ENCODE measurements at regions not wholly inside any gene's neighbourhood (a gene's known extent, or its start where the extent isn't known, plus 50 kb on each side); places are given as distances from the start of the nearest gene placed in this dataset.

DNA sequence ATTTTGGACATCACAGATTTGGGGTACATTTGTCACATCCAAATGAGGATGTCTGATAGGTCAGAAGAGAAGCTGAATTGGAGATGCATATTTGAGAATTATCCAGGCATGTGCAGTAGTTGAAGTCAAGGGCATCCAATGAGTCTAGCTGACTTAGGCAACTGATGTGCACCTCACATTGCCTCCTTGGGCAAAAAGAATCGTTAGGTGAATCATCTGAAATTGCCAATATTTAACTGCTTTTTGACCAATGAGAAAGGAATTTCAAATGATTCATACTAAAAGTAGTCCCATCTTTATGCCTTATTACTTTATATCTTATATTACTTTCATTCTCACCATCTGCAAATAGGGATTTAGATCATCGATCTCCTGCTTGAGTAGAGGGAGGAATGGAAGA is 117.7 kb downstream of the CD47 start:
- RAD21 ChIA-PET (ENCODE audit: unreplicated experiment): no interaction called here

More for the DNA sequence above, 117.7 kb downstream of the CD47 start:
- ATAC-seq (no peak), FAIRE-seq (no peak), DNase-seq (ENCODE audit: low read depth, low spot score) (no peak)
- intact Hi-C loops (cut with micrococcal nuclease; ENCODE audit: unreplicated experiment): no loop called here
- Histone ChIP-seq H3K27me3 (replicated peaks in 1 of 2; ENCODE audit: control insufficient read depth in 2 of 2, insufficient read depth in 2 of 2, low read length in 1 of 2) (no peaks in the 10 kb centered on the region), H3K36me3 (ENCODE audit: control insufficient read depth in 2 of 2, insufficient read depth in 2 of 2, low read length in 1 of 2) (no peaks in the 10 kb centered on the region), H3K79me2 (ENCODE audit: control insufficient read depth, insufficient read depth, low read length) (no peaks in the 10 kb centered on the region), H3K4me2 (ENCODE audit: control insufficient read depth, insufficient read depth) (no peak overlapping the region), H3K4me3 (no peak overlapping the region), H3K9ac (ENCODE audit: control insufficient read depth, insufficient read depth, low read length) (no peak overlapping the region), H4K20me1 (ENCODE audit: control insufficient read depth, insufficient read depth) (no peaks in the 10 kb centered on the region), H3K27ac (ENCODE audit: control insufficient read depth, insufficient read depth) (no peak overlapping the region), H3K9me3 (replicated peaks; ENCODE audit: control insufficient read depth, insufficient read depth, low read length) (no peaks in the 10 kb centered on the region), H2AFZ (ENCODE audit: control insufficient read depth, low read depth, low read length) (no peak overlapping the region), H3K4me1 (ENCODE audit: control insufficient read depth, insufficient read depth, low read length) (no peaks in the 10 kb centered on the region)
- 0% methylated on average over 2 of the region's 2 CpGs for WGBS (ENCODE audit: insufficient coverage, insufficient replicate concordance, low lambda C conversion rate, missing lambda C conversion rate)
- POLR2A ChIA-PET: no interaction called here
- BruUV-seq (replicated peaks): no TSS peak
- SMC1A ChIA-PET (ENCODE audit: uncharacterized antibody, unreplicated experiment): interaction anchor here (1.2 kb wide), 1 partner anchor 11 kb away, joined by 3 read pairs; no protein-coding TSS in a partner anchor
- TF ChIP-seq MXI1 (IDR thresholded peaks at IDR 0.05; ENCODE audit: low read depth, low read length) (no peak), ETV6 (conservative IDR thresholded peaks at IDR 0.05 in 1 of 2, IDR thresholded peaks at IDR 0.05 in 1 of 2; ENCODE audit: borderline replicate concordance in 1 of 2, low read depth in 1 of 2) (no peak), HCFC1 (IDR thresholded peaks at IDR 0.05; ENCODE audit: low read length) (no peak), POLR2A (IDR thresholded peaks at IDR 0.05; ENCODE audit: low read depth, low read length) (no peak), NRF1 (conservative IDR thresholded peaks at IDR 0.05; ENCODE audit: low read depth, low read length) (no peak), TCF7 (IDR thresholded peaks at IDR 0.05; ENCODE audit: borderline replicate concordance) (no peak), ZBED1 (IDR thresholded peaks at IDR 0.05; ENCODE audit: borderline replicate concordance) (no peak), SREBF1 (IDR thresholded peaks at IDR 0.05; ENCODE audit: low read length) (no peak), SRF (IDR thresholded peaks at IDR 0.05; ENCODE audit: low read depth in 2 of 2, low read length in 2 of 2) (no peak)
- TF ChIP-seq, protein P1, sequence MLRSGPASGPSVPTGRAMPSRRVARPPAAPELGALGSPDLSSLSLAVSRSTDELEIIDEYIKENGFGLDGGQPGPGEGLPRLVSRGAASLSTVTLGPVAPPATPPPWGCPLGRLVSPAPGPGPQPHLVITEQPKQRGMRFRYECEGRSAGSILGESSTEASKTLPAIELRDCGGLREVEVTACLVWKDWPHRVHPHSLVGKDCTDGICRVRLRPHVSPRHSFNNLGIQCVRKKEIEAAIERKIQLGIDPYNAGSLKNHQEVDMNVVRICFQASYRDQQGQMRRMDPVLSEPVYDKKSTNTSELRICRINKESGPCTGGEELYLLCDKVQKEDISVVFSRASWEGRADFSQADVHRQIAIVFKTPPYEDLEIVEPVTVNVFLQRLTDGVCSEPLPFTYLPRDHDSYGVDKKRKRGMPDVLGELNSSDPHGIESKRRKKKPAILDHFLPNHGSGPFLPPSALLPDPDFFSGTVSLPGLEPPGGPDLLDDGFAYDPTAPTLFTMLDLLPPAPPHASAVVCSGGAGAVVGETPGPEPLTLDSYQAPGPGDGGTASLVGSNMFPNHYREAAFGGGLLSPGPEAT (IDR thresholded peaks at IDR 0.05; ENCODE audit: low read depth): no peak
- TF ChIP-seq, protein P2, sequence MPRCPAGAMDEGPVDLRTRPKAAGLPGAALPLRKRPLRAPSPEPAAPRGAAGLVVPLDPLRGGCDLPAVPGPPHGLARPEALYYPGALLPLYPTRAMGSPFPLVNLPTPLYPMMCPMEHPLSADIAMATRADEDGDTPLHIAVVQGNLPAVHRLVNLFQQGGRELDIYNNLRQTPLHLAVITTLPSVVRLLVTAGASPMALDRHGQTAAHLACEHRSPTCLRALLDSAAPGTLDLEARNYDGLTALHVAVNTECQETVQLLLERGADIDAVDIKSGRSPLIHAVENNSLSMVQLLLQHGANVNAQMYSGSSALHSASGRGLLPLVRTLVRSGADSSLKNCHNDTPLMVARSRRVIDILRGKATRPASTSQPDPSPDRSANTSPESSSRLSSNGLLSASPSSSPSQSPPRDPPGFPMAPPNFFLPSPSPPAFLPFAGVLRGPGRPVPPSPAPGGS (IDR thresholded peaks at IDR 0.05; ENCODE audit: borderline replicate concordance, insufficient read depth, low read depth, low read length, poor library complexity, severe bottlenecking): no peak
- in situ Hi-C loops (cut with MboI): no loop called here
- CTCF ChIA-PET: no interaction called here

Data from GM12878 (cell line).